ENCODE measurements at regions not wholly inside any gene's neighbourhood (a gene's known extent, or its start where the extent isn't known, plus 50 kb on each side); places are given as distances from the start of the nearest gene placed in this dataset.

DNA sequence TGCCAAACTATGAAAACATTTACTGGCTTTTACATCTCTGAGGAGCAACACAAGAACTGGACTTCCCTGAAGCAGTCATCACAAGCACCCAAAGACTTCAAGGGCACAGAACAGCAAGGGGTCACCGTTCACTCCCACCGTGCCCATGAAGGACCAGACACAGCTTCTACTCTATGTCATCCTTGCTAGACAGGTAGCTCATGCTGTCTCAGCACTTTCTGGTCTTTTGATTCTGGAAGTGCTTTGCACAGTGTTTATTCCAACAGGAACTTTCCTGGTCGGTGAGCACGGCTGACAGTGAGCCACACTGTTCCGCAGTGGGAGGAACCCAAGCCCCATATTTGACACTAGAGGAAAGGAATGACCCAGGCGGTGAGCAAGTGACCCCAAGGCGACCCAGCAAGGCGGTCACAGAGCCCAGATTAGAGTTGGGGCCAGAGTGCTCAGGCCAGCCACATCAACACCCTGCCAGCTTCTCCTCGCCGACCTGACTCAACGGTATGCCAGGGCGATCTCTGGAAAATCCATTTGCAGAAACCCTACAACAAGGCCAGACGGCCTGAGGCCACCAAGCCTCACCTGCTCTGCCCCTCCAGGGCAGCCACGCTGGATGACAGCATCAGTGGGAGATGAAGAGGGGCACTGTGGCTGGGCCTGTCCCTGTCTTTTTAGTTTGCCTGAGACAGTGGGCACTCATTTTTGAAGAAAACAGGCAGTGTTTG lies 318.6 kb downstream of the TCERG1L start:
- no peak for DNase-seq

DNA sequence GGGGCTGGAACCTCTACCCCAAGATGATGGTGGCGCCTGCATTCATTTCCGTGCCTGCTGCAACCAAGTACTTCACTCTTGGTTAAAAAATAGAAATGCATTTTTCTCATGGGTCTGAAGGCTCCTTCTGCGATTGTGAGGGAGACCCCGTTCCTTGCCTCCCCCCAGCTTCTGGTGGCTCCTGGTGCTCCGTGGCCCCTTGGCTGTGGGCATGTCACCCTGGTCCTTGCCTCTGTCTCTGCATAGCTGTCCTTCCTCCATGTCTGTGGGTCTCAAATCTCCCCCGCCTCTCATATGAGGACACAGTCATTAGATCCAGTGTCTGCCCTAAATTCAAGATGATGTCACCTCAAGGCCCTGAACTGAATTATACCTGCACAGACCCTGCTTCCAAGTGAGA lies 317.9 kb downstream of the TCERG1L start:
- DNase-seq, result no peak

DNA sequence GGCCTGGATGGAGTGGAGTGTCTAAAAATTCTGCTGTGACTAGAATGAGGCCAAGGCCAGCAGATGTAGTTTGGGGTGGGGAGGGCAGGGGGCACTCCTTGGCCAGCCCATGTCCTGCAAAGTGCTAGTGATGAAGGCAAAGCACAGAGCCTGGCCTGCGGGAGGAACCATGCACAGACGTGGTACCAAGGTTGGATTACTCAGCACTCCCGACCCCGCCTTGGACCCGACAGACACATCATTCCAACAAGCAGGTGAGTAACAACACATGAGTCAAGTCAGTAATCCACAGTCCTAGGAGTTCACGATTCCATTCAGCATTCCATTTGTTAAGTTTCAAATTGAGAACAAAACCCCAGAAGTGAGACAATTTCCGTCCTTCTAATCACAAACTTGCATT lies 317.3 kb downstream of the TCERG1L start:
- no peak for DNase-seq

DNA sequence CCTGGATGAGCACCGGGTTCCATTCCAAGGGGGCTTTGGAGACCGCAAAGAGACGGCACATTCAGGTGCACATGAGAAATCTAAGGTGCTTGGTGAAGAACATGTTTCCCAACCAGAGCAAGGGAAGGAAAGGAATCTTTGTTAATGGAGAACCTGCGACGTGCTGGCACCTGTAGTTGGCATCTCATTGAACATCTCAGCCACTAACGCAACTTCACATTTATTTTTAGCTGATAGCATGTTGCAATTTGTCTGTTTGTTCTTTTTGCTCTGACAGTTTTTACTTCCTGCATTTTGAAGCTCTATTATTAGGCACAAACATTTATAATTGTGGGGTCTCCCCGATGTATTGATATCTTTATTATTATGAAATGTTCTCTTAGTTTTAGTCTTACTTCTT lies 316.7 kb downstream of the TCERG1L start:
- no peak for DNase-seq

DNA sequence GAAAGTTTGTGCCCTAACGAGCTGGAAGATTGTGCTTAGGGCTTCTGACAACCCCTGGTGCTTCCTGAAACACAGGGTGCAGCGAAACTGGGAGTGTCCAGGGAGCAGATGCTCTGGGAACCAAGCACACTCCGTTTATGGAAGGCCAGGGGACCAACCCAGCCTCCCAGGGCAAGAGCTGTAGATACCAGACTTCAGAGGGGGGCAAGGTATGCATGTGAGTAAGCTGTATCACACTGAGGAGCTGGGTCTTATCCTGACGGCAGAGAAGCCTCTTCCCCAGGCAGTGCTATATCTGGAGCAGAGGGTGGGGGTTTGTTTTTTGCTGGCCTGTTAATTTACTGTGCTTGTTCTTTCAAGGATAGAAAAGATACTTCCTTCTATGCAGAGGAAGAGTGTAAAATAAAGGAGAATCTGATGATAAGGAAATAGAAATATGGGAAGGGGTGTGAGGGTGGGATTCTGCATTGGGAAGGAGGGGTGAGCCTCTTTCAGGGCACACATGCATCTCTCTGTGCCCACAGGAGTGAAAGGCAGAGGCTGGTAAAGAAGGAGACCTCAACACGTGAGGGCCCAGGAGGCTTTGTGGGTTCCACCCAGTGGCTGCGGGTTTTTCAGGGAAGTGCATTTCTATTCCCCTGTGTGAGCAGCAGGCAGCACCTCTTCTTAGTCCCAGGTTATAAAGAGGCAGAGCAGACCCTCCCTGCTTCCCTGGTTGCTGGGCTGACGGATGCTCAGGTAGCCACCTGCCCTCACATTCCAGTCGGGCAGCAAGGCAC lies 314.1 kb downstream of the TCERG1L start:
- no peak for DNase-seq

DNA sequence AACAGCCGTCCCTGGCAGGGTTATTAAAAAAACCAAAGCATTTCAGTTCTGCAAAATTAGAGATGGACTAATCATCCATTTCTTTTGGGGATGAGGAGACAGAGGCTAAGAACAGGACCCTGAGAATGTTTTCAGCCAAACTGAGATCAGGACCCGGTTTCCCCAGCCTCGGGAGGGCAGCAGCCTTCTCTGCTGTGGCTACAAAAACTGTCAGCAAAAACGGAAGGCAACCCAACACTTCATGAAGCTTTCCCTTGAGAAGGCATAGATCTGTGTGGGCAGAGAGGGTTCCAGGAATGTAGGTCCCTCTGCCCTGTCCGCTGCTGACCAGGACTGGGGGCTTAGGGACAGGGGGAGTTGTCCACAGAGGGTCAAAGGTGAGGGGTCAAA lies 313.5 kb downstream of the TCERG1L start:
- DNase-seq, result no peak

DNA sequence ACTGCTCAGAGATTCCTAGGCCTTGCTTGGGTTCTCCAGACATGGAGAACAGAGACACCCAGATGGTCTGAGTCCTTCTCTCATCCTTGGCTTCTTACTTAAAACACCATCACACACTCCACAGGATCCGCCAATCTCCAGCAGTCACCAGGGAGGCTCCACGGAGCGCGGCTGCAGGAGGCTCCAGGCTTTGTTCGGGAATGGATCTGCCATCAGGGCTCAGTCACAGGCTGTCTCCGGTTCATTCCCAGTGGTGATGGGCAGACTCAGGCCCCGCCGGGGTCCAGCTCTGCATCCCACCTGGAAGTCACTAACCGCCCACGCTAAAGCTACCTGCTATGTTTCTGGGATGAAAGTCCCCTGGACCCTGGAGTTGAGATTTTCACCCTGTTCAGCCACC lies 312.9 kb downstream of the TCERG1L start:
- no peak for DNase-seq

DNA sequence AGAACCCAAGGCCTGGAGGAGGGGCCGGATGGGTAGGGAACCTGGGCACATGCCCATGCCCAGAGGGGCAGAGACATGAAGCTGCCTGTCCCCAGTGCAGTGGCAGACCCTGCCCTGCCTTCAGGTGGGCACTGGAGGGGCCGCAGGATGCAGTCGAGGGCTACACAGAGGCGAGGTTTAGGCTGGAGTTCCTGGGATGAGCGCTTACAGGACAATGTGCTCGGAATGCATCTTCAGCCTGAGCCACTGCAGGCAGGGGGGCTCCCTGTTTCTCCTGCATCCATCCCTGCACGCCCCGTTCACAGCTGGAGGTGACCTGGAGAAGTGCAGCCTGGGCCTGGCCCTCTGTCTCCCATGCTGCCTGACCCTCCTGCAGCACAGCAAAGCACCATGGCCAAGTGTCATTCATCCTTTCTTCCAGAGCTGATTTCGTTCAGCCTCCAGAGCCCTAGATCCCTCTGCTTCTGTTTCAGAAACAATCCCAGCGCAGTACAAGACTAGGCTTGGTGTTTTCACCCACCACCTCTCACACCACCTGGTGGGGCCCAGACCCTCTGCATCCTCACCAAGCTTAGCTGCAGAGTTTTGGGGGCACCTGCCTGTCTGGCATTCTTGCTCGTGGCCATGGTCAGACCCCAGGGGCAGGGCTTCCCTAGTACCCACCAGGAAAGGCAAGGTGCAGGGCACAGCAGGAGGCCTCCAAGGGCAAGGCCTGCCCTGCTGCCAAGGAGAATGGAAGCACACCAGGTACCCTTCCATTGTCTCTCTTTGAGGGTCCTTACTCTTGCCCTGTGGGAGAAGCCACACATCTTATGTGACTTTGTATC lies 311.9 kb downstream of the TCERG1L start:
- no peak for DNase-seq

DNA sequence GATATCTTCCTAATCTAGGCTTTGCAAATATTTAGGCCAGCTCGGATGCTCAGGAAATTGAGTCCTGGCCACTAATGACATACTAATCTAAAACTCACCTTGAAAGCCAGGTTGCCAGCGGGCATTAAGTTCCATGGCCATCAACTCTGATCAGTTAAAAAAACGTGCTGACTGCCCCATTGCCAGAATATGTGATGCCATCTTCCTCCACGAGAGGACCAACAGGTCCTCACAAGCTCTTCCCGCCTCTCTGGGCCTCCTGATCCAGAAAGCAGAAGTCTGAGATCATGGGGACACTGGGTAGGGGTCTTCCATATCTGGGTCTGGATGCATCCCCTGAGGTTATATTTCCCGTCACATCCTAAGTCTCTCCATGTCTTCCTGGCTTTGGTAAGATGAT lies 311.3 kb downstream of the TCERG1L start:
- no peak for DNase-seq

DNA sequence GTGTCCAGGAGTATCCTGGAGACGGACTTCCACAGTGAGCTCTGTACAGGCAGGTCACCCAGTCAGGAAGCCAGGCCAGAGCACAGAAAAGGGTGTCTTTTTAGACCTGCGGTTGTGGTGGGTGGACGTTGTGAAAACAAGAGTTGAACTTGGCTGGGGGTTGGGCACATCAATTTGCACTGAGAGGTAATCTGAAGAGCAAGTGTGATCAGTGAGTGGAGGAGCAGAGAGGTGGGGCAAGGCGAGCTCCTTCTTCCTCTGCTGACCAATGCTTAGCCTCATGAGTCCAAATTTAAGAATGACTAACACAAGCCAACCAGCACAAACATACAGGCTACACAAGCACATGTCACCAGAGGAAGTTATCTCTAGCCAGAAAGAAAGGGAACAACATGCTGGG lies 310.8 kb downstream of the TCERG1L start:
- no peak for DNase-seq

DNA sequence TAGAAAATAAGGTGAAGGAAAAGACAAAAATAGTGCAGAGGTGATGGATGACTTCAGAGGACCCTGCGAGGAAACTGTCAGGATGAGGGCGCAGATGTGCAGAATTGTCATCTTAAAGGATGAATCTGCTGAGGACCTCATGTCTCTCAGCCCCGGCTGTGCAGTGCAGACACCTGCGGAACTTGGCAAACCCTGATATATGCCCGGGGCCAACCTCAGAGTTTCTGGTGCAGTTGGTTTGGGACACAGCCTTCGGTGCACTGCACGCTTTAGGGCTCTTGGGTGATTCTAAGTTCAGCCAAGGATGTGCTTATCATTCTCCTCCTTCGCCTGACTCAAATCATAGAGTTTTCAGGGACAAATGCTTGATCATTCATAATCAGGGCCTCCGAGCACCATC lies 310.1 kb downstream of the TCERG1L start:
- DNase-seq, result no peak

DNA sequence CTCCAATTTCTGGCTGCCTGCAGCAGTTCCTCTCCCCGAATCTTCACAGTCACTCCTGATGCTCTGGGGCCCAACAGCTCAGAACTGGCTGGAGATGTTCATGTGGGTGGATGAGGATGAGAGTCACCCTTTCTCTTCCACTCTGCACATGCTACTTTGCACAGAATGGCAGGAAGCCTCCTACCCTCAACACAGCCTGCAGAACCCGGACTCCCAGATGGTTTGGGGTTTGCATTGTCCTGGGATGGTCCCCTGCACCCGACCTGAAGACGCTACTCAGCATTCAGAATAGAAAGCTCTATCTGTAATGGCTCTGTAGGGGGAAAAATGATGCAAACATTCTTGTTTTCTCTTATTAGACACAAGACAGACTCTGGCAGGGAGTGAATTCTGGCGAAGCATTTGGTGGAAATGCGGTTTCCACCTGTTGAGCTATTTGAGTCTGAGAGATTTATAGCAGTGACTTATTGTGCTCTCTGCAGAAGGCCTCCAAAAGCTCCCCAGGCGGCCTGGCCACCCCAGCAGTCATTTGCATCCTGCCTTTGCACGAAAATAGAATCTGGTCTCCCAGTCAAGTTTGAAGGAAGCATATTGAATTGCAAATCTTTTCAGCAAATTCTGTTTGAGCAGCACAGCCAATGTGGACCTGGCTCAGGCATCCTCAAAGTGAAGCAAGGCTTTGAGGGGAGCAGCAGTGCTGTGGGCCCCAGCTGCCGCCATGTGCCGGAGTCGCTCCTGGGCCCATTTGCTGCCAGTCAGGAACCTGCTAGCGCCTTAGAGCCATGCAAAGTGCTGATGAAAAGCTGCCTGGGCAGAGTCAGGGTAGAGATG lies 309.3 kb downstream of the TCERG1L start:
- no peak for DNase-seq

DNA sequence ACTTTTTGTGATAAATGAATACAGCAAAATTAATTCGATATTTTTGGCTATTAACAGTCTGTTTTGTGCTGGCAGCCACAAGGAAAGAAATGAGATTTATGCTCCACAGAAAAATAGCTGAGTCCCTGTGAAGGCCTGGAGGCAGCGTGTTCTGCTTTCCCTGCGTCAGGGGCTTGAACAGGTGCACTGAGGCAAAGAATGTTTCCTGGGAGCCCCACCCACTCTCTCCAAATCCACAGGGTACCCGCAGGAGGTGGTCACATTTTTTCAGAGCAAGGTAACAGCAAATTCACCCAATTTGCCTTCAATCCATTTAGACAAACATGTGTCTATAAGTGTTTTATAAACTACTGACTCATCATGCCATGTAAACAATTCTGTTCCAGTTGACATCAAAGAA lies 308.1 kb downstream of the TCERG1L start:
- no peak for DNase-seq

DNA sequence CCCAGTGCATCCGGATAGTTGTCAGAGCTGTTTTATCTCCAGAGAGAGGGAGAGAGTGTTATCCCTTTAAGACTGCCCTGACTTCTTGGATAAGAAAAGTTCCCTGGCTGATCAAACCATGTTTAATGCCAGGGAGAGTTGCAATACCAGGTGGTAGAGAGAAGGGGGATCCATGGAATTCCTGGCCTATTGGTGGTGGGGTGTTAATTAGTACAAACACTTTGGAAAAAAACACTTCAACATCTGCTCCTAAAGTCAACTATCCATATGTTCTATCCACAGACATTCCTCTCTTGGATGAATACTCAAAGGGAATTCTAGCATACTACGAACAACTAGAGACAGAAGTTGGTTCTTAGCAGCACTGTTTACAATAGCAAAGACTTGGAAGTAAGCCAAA lies 307.2 kb downstream of the TCERG1L start:
- no peak for DNase-seq

DNA sequence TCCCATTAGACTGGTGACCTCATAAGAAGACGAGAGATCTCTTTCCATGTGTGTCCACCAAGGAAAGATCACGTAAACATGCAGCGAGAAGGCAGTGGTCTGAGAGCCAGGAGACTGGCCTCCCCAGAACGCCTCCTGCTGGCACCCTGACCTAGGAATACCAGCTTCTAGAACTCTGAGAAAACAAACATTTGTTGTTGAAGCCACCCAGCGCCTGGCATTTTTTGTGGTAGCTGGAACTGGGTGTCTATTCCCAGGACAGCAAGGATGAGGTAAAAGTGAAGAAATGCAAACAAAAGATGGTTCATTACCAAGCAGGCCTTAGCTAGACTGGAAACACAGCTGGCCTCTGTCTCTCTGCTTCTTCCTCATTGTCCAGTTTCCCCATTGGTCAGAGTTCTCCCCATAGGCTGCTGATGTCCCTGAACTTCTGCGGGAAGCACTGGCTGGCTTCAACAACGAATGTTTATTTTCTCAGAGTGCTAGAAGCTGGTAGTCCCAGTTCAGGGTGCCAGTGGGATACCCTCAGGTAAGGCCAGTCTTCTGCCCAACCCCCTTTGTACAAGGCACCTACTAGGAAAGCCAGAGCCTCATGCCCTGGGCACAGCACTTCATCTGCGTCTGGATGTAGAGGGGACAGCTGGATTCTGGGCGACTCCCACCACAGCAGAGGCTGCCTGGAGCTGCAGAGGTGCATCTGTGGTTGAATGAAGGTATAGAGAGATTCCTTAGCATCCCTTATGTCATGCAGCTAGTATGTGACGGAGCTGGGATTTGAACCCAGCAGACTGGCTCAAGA lies 304.9 kb downstream of the TCERG1L start:
- no peak for DNase-seq

DNA sequence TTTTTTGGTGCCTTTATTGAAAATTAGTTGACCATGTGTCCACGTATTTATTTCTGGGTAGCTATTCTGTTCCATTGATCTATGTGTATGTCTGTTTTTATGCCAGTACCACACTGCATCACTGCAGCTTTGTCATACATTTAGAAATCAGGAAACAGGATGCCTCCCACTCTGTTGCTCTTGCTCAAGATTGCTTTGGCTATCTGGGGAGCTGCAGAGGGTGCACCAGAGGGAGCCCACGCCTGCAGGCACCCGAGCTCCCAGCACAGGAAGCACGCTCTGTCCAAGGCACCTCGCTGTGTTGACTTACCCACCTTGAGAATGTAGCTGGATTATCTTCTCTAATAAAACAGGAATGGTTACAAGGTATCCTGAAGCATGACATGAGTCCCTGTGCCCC lies 301.7 kb downstream of the TCERG1L start:
- no peak for DNase-seq

DNA sequence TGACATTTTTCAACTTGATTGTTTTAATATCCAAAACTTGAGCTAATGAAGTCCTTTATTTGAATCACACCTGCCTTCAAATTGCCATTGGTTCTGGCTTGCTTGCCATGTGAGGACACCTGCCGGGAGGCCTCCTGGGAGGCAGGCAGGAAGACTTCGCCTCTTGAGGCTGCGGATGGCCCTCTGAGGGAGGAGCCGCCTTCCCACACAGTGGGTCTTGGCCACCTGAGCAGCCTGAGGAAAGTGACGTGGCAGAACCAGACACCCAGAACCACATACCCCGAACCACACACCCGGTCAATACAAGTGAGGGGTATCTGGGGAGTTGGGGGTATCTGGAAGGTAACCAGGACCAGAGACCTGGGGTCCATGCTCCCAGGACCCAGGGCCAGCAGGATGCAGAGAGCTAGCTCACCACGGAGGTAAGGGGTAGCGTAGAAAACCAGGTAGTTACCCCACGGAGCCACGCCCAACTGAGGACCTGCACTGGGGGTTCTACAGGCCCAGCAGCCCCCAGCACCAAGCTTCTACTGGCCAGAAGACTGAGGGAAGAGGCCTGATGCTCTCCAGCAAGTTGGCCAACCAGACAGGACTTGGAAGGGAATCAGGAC lies 300.5 kb downstream of the TCERG1L start:
- DNase-seq, result no peak

DNA sequence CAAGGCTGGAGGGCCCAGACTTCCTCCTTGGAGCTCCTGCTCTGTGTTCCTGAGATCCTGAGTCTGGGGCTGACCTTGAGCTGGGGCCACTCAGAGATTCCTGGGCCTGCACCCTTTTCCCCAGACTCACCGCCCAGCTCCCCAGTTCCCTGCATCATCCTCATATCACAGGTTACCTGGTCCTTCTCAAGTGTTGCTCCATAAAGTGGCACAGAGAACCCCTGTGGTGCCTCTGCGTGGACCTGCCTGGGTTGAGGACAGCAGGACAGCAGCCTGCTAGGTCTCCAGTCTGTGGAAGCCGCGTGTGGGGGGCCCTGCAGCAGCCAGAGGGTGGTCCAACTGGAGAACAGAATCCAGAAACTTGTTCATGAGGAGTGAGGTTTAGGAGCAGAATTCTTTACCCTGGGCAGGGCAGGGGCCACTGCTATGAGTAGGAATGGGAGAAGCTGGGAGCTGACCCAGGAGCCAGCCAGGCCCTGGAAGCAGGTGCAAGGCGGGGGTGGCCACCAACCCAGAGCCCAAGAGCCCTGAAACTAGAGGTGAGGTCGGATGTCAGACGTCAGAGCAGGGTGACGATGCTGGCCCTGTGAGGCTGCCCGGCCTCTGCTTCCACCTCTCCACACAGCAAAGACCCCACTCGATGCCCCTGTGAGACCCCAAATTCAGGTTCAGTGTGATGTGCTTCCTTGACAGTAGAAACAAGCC lies 299.4 kb downstream of the TCERG1L start:
- no peak for DNase-seq

DNA sequence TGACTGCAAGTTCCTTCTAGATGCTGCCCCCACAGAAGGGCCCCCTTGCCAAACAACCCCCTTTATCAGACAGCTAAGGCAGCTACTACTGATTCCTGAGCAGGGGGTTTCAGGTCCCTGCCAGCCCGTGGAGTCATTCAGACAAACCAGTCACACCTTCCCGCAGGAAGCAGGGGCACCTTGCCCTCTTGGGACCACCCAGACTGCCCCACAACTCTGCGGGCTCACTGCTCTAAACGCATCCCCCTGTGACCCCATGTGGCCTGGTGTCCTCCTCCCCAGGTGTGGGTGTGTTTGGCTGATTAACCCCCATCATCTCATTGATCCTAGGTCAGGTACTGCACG lies 298.9 kb downstream of the TCERG1L start:
- no peak for DNase-seq

DNA sequence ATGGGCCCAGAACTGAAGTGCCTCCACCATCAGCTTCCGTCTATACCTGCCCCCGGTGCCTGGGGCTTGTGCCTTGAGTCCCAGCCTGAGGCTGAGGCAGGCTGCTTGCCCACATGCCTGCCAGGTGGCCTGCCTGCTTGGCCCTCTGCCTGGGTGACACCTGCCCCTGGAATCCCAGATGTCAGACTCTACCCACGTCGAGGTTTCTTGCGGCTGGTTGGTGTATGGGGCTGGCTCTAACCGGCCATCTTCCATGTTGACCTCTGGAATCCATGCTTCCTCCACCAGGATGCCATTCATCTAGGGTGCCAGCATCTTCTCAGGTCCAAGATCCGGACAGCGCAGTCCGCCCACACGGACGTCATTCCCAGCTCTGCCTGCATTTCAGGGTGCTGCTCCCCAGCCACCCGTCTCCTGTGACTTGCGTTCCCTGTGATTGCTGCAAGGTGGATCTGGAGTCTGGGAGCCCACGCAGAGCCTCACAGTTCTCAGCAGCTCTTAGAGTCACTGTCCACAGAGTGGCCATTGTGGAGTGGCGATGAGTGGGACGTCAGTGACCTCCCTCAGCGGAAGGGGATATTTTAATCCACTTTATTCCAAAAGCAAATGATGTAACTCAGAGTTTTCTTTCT lies 298.1 kb downstream of the TCERG1L start:
- no peak for DNase-seq

DNA sequence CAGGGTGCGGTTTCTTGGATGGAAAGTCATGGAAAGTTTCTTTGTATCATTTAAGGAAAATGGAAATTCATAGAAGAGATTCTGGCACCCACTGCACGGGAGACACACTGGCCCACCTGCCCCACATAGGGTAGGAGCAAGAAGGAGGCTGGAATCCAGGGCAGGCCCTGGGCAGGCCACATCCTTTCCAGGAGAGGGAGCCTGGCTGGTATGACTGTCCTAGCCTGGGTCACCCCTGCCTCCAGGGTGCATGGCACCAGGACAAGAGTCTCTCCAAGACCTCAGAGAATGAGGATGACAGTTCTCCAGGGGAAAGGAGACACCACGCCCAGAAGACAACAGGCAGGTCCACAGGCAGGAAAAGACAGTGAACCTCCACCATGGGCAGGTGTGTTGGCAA lies 297.2 kb downstream of the TCERG1L start:
- DNase-seq, result no peak
